ENCODE measurements at regions not wholly inside any gene's neighbourhood (a gene's known extent, or its start where the extent isn't known, plus 50 kb on each side); places are given as distances from the start of the nearest gene placed in this dataset.
"Not testable (repeated sequence)": the region's sequence is repeated elsewhere in the genome, so short reads cannot be mapped to it uniquely, and the experiment has no call there.

- H3K4me1 ChIP-seq (ENCODE audit: control insufficient read depth, low read depth, low read length): no peaks in the 10 kb centered on the region
- no peak overlapping the region for H3K27ac ChIP-seq (ENCODE audit: low read length)
- no peak overlapping the region for H3K4me3 ChIP-seq (ENCODE audit: low read length)
- H3K9ac ChIP-seq (ENCODE audit: low read length): no peak overlapping the region
- H3K27me3 ChIP-seq (ENCODE audit: control insufficient read depth, insufficient read depth, low read length): no peaks in the 10 kb centered on the region
- no peaks in the 10 kb centered on the region for H3K36me3 ChIP-seq (ENCODE audit: control insufficient read depth, low read depth, low read length)
- no peaks in the 10 kb centered on the region for H3K9me3 ChIP-seq (ENCODE audit: control insufficient read depth, low read depth, low read length)
These were observed 2041.5 kb upstream of the PCDH20 start for GRCh38 chr13:63457186-63457585.

GRCh38 chr13:63455938-63456337, 2040.3 kb upstream of the PCDH20 start:
- no peaks in the 10 kb centered on the region for H3K36me3 ChIP-seq (ENCODE audit: control insufficient read depth, low read depth, low read length)
- no peak overlapping the region for H3K9ac ChIP-seq (ENCODE audit: low read length)
- H3K4me1 ChIP-seq (ENCODE audit: control insufficient read depth, low read depth, low read length): no peaks in the 10 kb centered on the region
- H3K4me3 ChIP-seq (ENCODE audit: low read length): no peak overlapping the region
- no peaks in the 10 kb centered on the region for H3K27me3 ChIP-seq (ENCODE audit: control insufficient read depth, insufficient read depth, low read length)
- H3K9me3 ChIP-seq (ENCODE audit: control insufficient read depth, low read depth, low read length): no peaks in the 10 kb centered on the region
- H3K27ac ChIP-seq (ENCODE audit: low read length): no peak overlapping the region

- H3K27me3 ChIP-seq (ENCODE audit: control insufficient read depth, insufficient read depth, low read length): no peaks in the 10 kb centered on the region
- H3K4me1 ChIP-seq (ENCODE audit: control insufficient read depth, low read depth, low read length): no peaks in the 10 kb centered on the region
- H3K27ac ChIP-seq (ENCODE audit: low read length): no peak overlapping the region
- H3K9ac ChIP-seq (ENCODE audit: low read length): no peak overlapping the region
- H3K9me3 ChIP-seq (ENCODE audit: control insufficient read depth, low read depth, low read length): no peaks in the 10 kb centered on the region
- H3K36me3 ChIP-seq (ENCODE audit: control insufficient read depth, low read depth, low read length): no peaks in the 10 kb centered on the region
- no peak overlapping the region for H3K4me3 ChIP-seq (ENCODE audit: low read length)
These were observed 2033.9 kb upstream of the PCDH20 start for GRCh38 chr13:63449550-63449949.

- Histone ChIP-seq H3K27ac (ENCODE audit: low read length) (no peak overlapping the region), H3K36me3 (ENCODE audit: control insufficient read depth, low read depth, low read length) (no peaks in the 10 kb centered on the region)
These were observed 2033.0 kb upstream of the PCDH20 start for GRCh38 chr13:63448692-63449091.

GRCh38 chr13:63446329-63446728, 2030.7 kb upstream of the PCDH20 start:
- H3K4me3 ChIP-seq (ENCODE audit: low read length): no peak overlapping the region
- H3K36me3 ChIP-seq (ENCODE audit: control insufficient read depth, low read depth, low read length): no peaks in the 10 kb centered on the region
- H3K27ac ChIP-seq (ENCODE audit: low read length): no peak overlapping the region
- H3K4me1 ChIP-seq (ENCODE audit: control insufficient read depth, low read depth, low read length): no peaks in the 10 kb centered on the region
- H3K27me3 ChIP-seq (ENCODE audit: control insufficient read depth, insufficient read depth, low read length): no peaks in the 10 kb centered on the region
- no peak overlapping the region for H3K9ac ChIP-seq (ENCODE audit: low read length)
- no peaks in the 10 kb centered on the region for H3K9me3 ChIP-seq (ENCODE audit: control insufficient read depth, low read depth, low read length)

More at GRCh38 chr13:63448692-63449091, 2033.0 kb upstream of the PCDH20 start:
- H3K4me3 ChIP-seq (ENCODE audit: low read length): no peak overlapping the region
- no peaks in the 10 kb centered on the region for H3K4me1 ChIP-seq (ENCODE audit: control insufficient read depth, low read depth, low read length)
- H3K9me3 ChIP-seq (ENCODE audit: control insufficient read depth, low read depth, low read length): no peaks in the 10 kb centered on the region
- no peaks in the 10 kb centered on the region for H3K27me3 ChIP-seq (ENCODE audit: control insufficient read depth, insufficient read depth, low read length)
- no peak overlapping the region for H3K9ac ChIP-seq (ENCODE audit: low read length)

GRCh38 chr13:63444225-63444624, 2028.6 kb upstream of the PCDH20 start:
- H3K4me1 ChIP-seq (ENCODE audit: control insufficient read depth, low read depth, low read length); H3K27ac ChIP-seq (ENCODE audit: low read length); H3K9me3 ChIP-seq (ENCODE audit: control insufficient read depth, low read depth, low read length); H3K9ac ChIP-seq (ENCODE audit: low read length); H3K4me3 ChIP-seq (ENCODE audit: low read length); H3K27me3 ChIP-seq (ENCODE audit: control insufficient read depth, insufficient read depth, low read length); H3K36me3 ChIP-seq (ENCODE audit: control insufficient read depth, low read depth, low read length): not testable (repeated sequence)

GRCh38 chr13:63438951-63439350, 2023.3 kb upstream of the PCDH20 start:
- Histone ChIP-seq H3K9me3 (ENCODE audit: control insufficient read depth, low read depth, low read length) (no peaks in the 10 kb centered on the region), H3K27me3 (ENCODE audit: control insufficient read depth, insufficient read depth, low read length) (no peaks in the 10 kb centered on the region), H3K27ac (ENCODE audit: low read length) (no peak overlapping the region), H3K36me3 (ENCODE audit: control insufficient read depth, low read depth, low read length) (no peaks in the 10 kb centered on the region), H3K9ac (ENCODE audit: low read length) (no peak overlapping the region), H3K4me1 (ENCODE audit: control insufficient read depth, low read depth, low read length) (no peaks in the 10 kb centered on the region), H3K4me3 (ENCODE audit: low read length) (no peak overlapping the region)

GRCh38 chr13:63436325-63436668, 2020.6 kb upstream of the PCDH20 start:
- H3K4me1 ChIP-seq (ENCODE audit: control insufficient read depth, low read depth, low read length): no peaks in the 10 kb centered on the region
- H3K4me3 ChIP-seq (ENCODE audit: low read length): no peak overlapping the region
- H3K27me3 ChIP-seq (ENCODE audit: control insufficient read depth, insufficient read depth, low read length): no peaks in the 10 kb centered on the region
- no peak overlapping the region for H3K9ac ChIP-seq (ENCODE audit: low read length)
- H3K9me3 ChIP-seq (ENCODE audit: control insufficient read depth, low read depth, low read length): no peaks in the 10 kb centered on the region
- no peaks in the 10 kb centered on the region for H3K36me3 ChIP-seq (ENCODE audit: control insufficient read depth, low read depth, low read length)
- H3K27ac ChIP-seq (ENCODE audit: low read length): no peak overlapping the region

GRCh38 chr13:63435667-63436324, 2020.1 kb upstream of the PCDH20 start:
- H3K9me3 ChIP-seq (ENCODE audit: control insufficient read depth, low read depth, low read length): no peaks in the 10 kb centered on the region
- no peak overlapping the region for H3K4me3 ChIP-seq (ENCODE audit: low read length)
- no peak overlapping the region for H3K9ac ChIP-seq (ENCODE audit: low read length)
- H3K27ac ChIP-seq (ENCODE audit: low read length): no peak overlapping the region
- no peaks in the 10 kb centered on the region for H3K27me3 ChIP-seq (ENCODE audit: control insufficient read depth, insufficient read depth, low read length)
- H3K4me1 ChIP-seq (ENCODE audit: control insufficient read depth, low read depth, low read length): no peaks in the 10 kb centered on the region
- no peaks in the 10 kb centered on the region for H3K36me3 ChIP-seq (ENCODE audit: control insufficient read depth, low read depth, low read length)

- H3K27me3 ChIP-seq (ENCODE audit: control insufficient read depth, insufficient read depth, low read length): no peaks in the 10 kb centered on the region
- H3K9me3 ChIP-seq (ENCODE audit: control insufficient read depth, low read depth, low read length): no peaks in the 10 kb centered on the region
- H3K36me3 ChIP-seq (ENCODE audit: control insufficient read depth, low read depth, low read length): no peaks in the 10 kb centered on the region
- H3K27ac ChIP-seq (ENCODE audit: low read length): no peak overlapping the region
- no peak overlapping the region for H3K4me3 ChIP-seq (ENCODE audit: low read length)
- H3K9ac ChIP-seq (ENCODE audit: low read length): no peak overlapping the region
- H3K4me1 ChIP-seq (ENCODE audit: control insufficient read depth, low read depth, low read length): no peaks in the 10 kb centered on the region
These were observed 2018.0 kb upstream of the PCDH20 start for GRCh38 chr13:63433546-63434150.

- H3K36me3 ChIP-seq (ENCODE audit: control insufficient read depth, low read depth, low read length): no peaks in the 10 kb centered on the region
- no peak overlapping the region for H3K4me3 ChIP-seq (ENCODE audit: low read length)
- H3K9ac ChIP-seq (ENCODE audit: low read length): no peak overlapping the region
- no peaks in the 10 kb centered on the region for H3K9me3 ChIP-seq (ENCODE audit: control insufficient read depth, low read depth, low read length)
- no peaks in the 10 kb centered on the region for H3K27me3 ChIP-seq (ENCODE audit: control insufficient read depth, insufficient read depth, low read length)
- no peaks in the 10 kb centered on the region for H3K4me1 ChIP-seq (ENCODE audit: control insufficient read depth, low read depth, low read length)
- H3K27ac ChIP-seq (ENCODE audit: low read length): no peak overlapping the region
These were observed 2011.5 kb upstream of the PCDH20 start for GRCh38 chr13:63427170-63427569.

- Histone ChIP-seq H3K36me3 (ENCODE audit: control insufficient read depth, low read depth, low read length) (no peaks in the 10 kb centered on the region), H3K4me1 (ENCODE audit: control insufficient read depth, low read depth, low read length) (no peaks in the 10 kb centered on the region), H3K27ac (ENCODE audit: low read length) (no peak overlapping the region), H3K4me3 (ENCODE audit: low read length) (no peak overlapping the region), H3K9me3 (ENCODE audit: control insufficient read depth, low read depth, low read length) (no peaks in the 10 kb centered on the region), H3K9ac (ENCODE audit: low read length) (no peak overlapping the region), H3K27me3 (ENCODE audit: control insufficient read depth, insufficient read depth, low read length) (no peaks in the 10 kb centered on the region)
These were observed 2009.5 kb upstream of the PCDH20 start for GRCh38 chr13:63425131-63425530.
